Fibroblast of the aortic adventitia (primary cell): ENCODE measurements at regions not wholly inside any gene's neighbourhood (a gene's known extent, or its start where the extent isn't known, plus 50 kb on each side); places are given as distances from the start of the nearest gene placed in this dataset.
"Not testable (repeated sequence)": the region's sequence is repeated elsewhere in the genome, so short reads cannot be mapped to it uniquely, and the experiment has no call there.

Experiments used
- DNase-seq: peaks from one replicate; pipeline ENCODE4 v3.0.0-alpha.2; 2010; ENCODE audit warnings: low read depth
- H3K4me3 ChIP-seq: 2 replicates; pipeline ENCODE4 v1.5.1; 2011; ENCODE audit warnings: low read depth, mild to moderate bottlenecking, control low read depth, low read length, moderate library complexity
- TF ChIP-seq, protein P1 (sequence below): IDR thresholded peaks from 2 replicates; pipeline ENCODE4 v1.5.1; 2011; ENCODE audit warnings: mild to moderate bottlenecking, low read length, control low read depth, inconsistent platforms; ENCODE audit not compliant: insufficient read depth

DNA sequence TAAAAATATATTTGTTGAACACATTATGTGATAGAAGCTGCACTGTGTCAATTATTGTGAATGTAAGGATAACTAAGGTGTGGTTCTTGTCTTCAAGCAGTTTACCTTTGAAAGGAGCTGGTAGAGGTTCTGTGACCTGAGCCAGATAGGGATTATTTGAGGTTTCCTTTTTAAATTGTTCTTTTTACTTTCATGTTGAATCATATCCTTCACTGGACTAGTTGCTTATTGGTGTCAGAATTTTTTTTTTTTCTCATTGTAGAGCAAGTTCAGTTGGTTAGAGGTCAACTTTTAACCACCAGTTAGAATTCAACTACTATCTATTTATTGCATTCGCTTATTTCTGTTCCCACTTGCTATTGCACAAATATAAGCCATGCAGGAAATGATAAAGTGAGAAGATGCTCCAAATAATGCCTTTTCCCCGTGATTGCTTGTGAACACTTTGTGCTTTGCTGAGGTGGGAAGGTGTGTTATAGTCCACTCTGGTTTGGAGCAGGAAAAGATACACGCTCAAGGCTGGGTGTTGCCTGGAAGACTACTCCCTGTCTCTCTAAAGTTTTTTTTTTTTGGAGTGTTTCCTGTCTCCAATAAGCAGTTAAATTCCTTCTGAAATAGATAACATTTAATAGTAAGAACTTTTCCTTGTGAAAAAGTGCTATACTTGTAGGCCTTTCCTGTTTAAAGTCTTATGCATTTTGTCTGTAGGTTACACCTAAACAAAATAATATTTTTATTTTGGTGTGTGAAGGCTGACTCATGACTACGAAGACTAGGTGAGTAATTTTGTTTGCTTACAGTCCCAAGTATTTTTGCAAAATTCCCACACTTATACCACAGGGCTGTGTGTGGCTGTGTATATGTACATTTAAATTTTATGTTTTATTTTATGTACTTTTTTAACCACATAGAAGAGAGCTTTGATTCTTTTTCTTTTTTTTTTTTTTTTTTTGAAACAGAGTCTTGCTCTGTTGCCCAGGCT, 83.8 kb upstream of the LCORL start:
- no peak overlapping the region for H3K4me3 ChIP-seq
- TF ChIP-seq, protein P1, sequence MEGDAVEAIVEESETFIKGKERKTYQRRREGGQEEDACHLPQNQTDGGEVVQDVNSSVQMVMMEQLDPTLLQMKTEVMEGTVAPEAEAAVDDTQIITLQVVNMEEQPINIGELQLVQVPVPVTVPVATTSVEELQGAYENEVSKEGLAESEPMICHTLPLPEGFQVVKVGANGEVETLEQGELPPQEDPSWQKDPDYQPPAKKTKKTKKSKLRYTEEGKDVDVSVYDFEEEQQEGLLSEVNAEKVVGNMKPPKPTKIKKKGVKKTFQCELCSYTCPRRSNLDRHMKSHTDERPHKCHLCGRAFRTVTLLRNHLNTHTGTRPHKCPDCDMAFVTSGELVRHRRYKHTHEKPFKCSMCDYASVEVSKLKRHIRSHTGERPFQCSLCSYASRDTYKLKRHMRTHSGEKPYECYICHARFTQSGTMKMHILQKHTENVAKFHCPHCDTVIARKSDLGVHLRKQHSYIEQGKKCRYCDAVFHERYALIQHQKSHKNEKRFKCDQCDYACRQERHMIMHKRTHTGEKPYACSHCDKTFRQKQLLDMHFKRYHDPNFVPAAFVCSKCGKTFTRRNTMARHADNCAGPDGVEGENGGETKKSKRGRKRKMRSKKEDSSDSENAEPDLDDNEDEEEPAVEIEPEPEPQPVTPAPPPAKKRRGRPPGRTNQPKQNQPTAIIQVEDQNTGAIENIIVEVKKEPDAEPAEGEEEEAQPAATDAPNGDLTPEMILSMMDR: no peak
- DNase-seq: no peak

DNA sequence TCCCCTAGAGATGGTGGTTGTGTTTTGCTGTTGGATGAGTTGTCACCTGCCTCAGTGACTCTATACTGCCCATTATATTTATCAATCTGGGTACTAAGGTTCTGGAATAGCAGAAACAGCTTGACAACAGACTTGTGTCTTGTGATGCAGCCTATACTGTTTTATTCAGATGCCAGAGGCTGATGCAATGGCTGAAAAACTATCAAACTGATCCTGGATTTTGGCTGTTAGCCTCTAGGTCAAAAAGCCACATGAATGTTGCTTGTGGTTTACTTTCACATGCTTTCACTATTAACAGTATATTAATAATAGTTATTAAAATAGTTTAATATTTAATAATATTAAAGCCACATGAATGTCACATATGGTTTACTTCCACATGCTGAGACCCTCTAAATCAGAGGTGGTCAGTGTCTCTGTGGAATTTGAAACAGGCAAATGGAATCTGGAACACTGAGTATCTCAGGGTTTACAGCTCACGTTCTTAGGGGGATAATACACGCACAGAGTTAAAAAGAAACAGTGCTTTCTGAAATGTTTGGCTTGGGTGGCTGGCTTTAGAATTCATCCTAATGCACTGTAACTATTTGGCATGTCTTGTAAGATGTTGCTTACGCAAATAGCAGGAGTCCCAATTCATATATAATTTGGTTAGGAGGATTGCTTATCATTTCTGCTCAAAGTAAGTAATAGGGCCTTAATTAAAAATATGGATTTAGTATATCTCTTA, 82.5 kb upstream of the LCORL start:
- H3K4me3 ChIP-seq: no peak overlapping the region
- TF ChIP-seq, protein P1: no peak
- DNase-seq: no peak

DNA sequence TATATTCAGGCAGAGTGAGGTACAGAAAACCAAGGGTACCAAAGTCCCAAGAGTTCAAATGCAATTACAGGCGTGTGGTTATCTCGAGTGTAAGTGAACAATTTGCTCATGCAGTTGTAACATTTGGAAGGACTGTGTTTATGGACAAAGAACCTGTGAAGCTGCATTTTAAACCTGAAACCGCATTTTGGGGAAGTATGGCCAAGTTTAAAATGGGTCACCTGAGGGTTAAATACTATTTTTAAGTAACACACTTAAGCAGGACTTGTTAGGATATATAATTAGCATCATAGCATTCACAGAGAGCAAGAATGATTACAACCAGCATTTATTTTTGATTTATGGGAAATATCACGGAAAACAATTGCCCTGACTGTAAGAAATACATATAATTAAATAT, 79.1 kb upstream of the LCORL start:
- TF ChIP-seq, protein P1: no peak
- H3K4me3 ChIP-seq: no peak overlapping the region
- DNase-seq: no peak

DNA sequence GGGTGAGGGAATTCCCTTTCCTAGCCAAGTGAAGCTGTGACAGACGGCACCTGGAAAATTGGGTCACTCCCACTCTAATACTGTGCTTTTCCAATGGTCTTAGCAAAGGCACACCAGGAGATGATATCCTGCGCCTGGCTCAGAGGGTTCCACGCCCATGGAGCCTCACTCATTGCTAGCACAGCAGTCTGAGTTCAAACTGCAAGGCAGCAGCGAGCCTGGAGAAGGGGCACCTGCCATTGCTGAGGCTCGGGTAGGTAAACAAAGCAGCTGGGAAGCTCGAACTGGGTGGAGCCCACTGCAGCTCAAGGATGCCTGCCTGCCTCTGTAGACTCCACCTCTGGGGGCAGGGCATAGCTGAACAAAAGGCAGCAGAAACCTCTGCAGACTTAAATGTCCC, 68.9 kb upstream of the LCORL start:
- not testable (repeated sequence) for DNase-seq, H3K4me3 ChIP-seq

DNA sequence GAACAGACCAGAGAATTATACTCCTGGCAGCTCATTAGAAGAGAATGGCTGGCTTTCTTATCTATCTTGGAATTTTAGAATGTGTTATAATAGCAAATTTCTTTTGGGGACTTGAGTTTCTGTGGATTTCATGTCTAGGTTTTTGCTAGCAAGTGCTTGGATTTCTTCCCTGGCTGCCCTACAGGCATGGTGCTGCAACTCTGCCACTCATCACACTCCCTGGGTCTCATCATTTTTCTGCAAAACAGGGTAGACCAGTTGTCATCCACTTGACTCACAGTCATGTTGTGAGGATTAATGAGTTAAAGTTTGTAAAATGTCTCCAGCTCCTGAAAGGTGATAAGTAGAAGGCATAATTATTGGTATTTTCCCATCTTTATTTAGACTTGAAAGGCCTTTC, 60.7 kb upstream of the LCORL start:
- DNase-seq: no peak
- TF ChIP-seq, protein P1: no peak
- no peak overlapping the region for H3K4me3 ChIP-seq

DNA sequence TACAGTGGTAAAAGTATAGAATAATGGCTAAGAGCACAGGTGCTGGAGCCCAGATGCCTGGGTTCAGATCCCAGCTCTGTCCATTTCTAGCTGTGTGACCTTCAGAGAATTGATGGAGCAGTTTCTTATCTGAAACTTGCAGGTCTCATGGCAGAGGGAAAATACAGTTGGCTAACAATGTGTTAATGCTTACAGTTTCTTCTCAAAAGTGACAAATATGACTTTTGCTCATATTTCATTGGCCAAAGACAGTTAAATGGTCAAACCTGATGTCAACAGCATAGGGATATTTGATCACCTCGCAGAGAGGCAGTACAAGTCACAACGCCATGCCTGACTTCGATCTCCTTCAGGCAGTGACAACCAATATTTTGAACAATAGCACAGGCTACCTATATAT, 60.2 kb upstream of the LCORL start:
- no peak for DNase-seq
- H3K4me3 ChIP-seq: no peak overlapping the region
- TF ChIP-seq, protein P1: no peak

DNA sequence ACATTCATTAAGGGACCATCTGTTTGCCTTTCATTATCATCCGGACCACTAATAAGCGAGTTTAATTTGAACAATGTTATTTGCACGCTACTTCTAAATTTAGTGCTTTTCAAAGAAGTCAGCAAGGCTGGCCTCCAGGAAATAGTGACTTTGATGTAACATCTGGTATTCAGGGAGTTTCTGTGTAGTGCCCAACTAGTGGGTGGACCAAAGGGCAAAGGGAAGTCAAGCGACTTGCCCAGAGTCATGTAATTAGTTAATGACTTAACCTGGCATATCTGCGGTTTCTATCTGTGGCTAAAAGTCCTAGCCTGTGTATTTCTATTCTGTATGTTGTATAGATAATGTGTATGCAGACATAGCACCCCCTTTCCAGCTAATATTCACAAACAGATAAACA, 56.3 kb upstream of the LCORL start:
- TF ChIP-seq, protein P1: no peak
- DNase-seq: no peak
- no peak overlapping the region for H3K4me3 ChIP-seq
